ENCODE measurements at regions not wholly inside any gene's neighbourhood (a gene's known extent, or its start where the extent isn't known, plus 50 kb on each side); places are given as distances from the start of the nearest gene placed in this dataset.

DNA sequence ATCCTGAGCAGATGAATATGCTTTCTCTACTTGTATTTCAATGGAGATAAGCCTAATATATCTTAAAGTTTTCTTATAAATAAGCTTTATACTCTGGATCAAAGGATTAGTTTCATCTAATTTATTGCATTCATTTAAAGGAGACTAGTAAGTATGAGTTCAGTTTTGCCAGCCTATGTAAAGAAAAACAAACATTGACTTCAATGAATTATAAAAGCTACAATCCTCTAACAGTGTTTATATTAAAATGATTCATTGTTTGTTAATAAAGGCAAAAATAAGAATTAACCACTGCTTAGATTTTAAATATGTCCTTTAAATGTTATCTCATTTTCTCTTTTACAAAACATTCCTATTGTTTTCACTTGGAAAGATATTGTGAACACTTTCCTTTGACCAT is 566.0 kb downstream of the EPHA4 start:
- POLR2A ChIA-PET = no interaction called here
- ATAC-seq = no peak
- Histone ChIP-seq H3K4me3 (replicated peaks in 1 of 3; ENCODE audit: insufficient read depth in 1 of 3, low read depth in 2 of 3, low read length in 3 of 3) (no peak overlapping the region), H2AFZ (ENCODE audit: low read length) (no peak overlapping the region), H3K27ac (ENCODE audit: extremely low read length, insufficient read depth, low read length) (no peak overlapping the region), H3K9me3 (ENCODE audit: low read length) (peaks cover 4% of the 10 kb centered on the region; the same call in 1 of the 2 replicates), H3K36me3 (replicated peaks in 1 of 2; ENCODE audit: control insufficient read depth in 1 of 2, insufficient read depth in 2 of 2, low read length in 2 of 2) (no peaks in the 10 kb centered on the region), H3K4me2 (ENCODE audit: low read depth, low read length) (no peak overlapping the region), H3K79me2 (ENCODE audit: insufficient read depth, low read length) (no peaks in the 10 kb centered on the region), H3K9ac (ENCODE audit: insufficient read depth, low read depth, low read length) (no peak overlapping the region), H4K20me1 (ENCODE audit: insufficient read depth, low read length) (no peaks in the 10 kb centered on the region), H3K4me1 (ENCODE audit: insufficient read depth, low read length) (no peaks in the 10 kb centered on the region), H3K27me3 (ENCODE audit: control insufficient read depth in 1 of 2, insufficient read depth in 2 of 2, low read length in 2 of 2) (no peaks in the 10 kb centered on the region)
- BruUV-seq (replicated peaks) = no TSS peak
- TF ChIP-seq RAD51 (IDR thresholded peaks at IDR 0.05; ENCODE audit: borderline replicate concordance) (no peak), SMAD9 (CRISPR knock-in tag; IDR thresholded peaks at IDR 0.05) (no peak), ZNF772 (CRISPR knock-in tag; IDR thresholded peaks at IDR 0.05) (no peak), SRF (IDR thresholded peaks at IDR 0.05; ENCODE audit: low read depth, low read length) (no peak), ZNF780A (CRISPR knock-in tag; IDR thresholded peaks at IDR 0.05) (no peak)
- TF ChIP-seq, protein P1, sequence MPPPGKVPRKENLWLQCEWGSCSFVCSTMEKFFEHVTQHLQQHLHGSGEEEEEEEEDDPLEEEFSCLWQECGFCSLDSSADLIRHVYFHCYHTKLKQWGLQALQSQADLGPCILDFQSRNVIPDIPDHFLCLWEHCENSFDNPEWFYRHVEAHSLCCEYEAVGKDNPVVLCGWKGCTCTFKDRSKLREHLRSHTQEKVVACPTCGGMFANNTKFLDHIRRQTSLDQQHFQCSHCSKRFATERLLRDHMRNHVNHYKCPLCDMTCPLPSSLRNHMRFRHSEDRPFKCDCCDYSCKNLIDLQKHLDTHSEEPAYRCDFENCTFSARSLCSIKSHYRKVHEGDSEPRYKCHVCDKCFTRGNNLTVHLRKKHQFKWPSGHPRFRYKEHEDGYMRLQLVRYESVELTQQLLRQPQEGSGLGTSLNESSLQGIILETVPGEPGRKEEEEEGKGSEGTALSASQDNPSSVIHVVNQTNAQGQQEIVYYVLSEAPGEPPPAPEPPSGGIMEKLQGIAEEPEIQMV (CRISPR knock-in tag; IDR thresholded peaks at IDR 0.05; ENCODE audit: low read depth) = no peak
- TF ChIP-seq, protein P2, sequence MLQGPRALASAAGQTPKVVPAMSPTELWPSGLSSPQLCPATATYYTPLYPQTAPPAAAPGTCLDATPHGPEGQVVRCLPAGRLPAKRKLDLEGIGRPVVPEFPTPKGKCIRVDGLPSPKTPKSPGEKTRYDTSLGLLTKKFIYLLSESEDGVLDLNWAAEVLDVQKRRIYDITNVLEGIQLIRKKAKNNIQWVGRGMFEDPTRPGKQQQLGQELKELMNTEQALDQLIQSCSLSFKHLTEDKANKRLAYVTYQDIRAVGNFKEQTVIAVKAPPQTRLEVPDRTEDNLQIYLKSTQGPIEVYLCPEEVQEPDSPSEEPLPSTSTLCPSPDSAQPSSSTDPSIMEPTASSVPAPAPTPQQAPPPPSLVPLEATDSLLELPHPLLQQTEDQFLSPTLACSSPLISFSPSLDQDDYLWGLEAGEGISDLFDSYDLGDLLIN (CRISPR knock-in tag; IDR thresholded peaks at IDR 0.05; ENCODE audit: borderline replicate concordance) = no peak
- FAIRE-seq = no peak
- CTCF ChIA-PET (ENCODE audit: low intra/inter-chr PET ratio, low total read pairs) = no interaction called here
- in situ Hi-C loops (cut with HindIII; ENCODE audit: extremely low pct_ligation_motif_present, low pct_unique_long_range_greater_than_20kb) (no loop called here), intact Hi-C loops (cut with micrococcal nuclease; ENCODE audit: unreplicated experiment) (no loop called here)
- DNase-seq (ENCODE audit: low spot score) = no peak

DNA sequence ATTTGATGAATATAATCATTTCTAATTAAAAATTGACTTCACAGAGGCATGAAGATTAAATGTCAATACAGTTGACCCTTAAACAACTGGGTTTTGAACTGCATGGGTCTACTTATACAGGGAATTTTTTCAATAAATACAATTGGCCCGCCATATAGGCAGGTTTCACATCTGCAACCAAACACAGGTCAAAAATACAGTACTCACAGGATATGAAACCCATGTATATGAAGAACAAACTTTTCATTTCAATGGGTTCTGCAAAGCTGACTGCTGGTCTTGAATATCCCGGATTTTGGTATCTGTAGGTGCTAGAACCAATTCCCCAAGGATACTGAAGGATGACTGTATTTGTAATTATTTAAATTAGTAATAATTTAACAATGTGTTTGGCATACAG is 555.6 kb downstream of the EPHA4 start:
- Histone ChIP-seq H2AFZ (ENCODE audit: low read length) (no peak overlapping the region), H3K9ac (ENCODE audit: insufficient read depth, low read depth, low read length) (no peak overlapping the region), H3K27ac (ENCODE audit: extremely low read length, insufficient read depth, low read length) (no peak overlapping the region), H3K4me1 (ENCODE audit: insufficient read depth, low read length) (no peaks in the 10 kb centered on the region), H3K4me3 (replicated peaks in 1 of 3; ENCODE audit: insufficient read depth in 1 of 3, low read depth in 2 of 3, low read length in 3 of 3) (no peak overlapping the region), H3K36me3 (replicated peaks in 1 of 2; ENCODE audit: control insufficient read depth in 1 of 2, insufficient read depth in 2 of 2, low read length in 2 of 2) (no peaks in the 10 kb centered on the region), H3K79me2 (ENCODE audit: insufficient read depth, low read length) (no peaks in the 10 kb centered on the region), H3K27me3 (ENCODE audit: control insufficient read depth in 1 of 2, insufficient read depth in 2 of 2, low read length in 2 of 2) (no peaks in the 10 kb centered on the region), H4K20me1 (ENCODE audit: insufficient read depth, low read length) (no peaks in the 10 kb centered on the region), H3K9me3 (ENCODE audit: low read length) (no peaks in the 10 kb centered on the region), H3K4me2 (ENCODE audit: low read depth, low read length) (no peak overlapping the region)
- POLR2A ChIA-PET = no interaction called here
- ATAC-seq = no peak
- DNase-seq (ENCODE audit: low spot score) = no peak
- in situ Hi-C loops (cut with HindIII; ENCODE audit: extremely low pct_ligation_motif_present, low pct_unique_long_range_greater_than_20kb) (no loop called here), intact Hi-C loops (cut with micrococcal nuclease; ENCODE audit: unreplicated experiment) (no loop called here)
- WGBS (ENCODE audit: low lambda C conversion rate) = 2% methylated on average over 2 of the region's 2 CpGs
- BruUV-seq (replicated peaks) = no TSS peak
- CTCF ChIA-PET (ENCODE audit: low intra/inter-chr PET ratio, low total read pairs) = no interaction called here
- FAIRE-seq = no peak
- no peak for TF ChIP-seq ZSCAN25 (CRISPR knock-in tag; IDR thresholded peaks at IDR 0.05)
- TF ChIP-seq ZNF749 (CRISPR knock-in tag; IDR thresholded peaks at IDR 0.05; ENCODE audit: borderline replicate concordance) = no peak
- no peak for TF ChIP-seq ZNF598 (CRISPR knock-in tag; IDR thresholded peaks at IDR 0.05; ENCODE audit: borderline replicate concordance)
- TF ChIP-seq FOXA1 (IDR thresholded peaks at IDR 0.05) = no peak
- no peak for TF ChIP-seq FOXA1 (CRISPR knock-in tag; IDR thresholded peaks at IDR 0.05)
- TF ChIP-seq TCF7L2 (IDR thresholded peaks at IDR 0.05; ENCODE audit: low read depth, low read length) = no peak
- TF ChIP-seq ZNF678 (CRISPR knock-in tag; IDR thresholded peaks at IDR 0.05) = no peak
- no peak for TF ChIP-seq AGO2 (optimal IDR thresholded peaks at IDR 0.05; ENCODE audit: low read depth, low read length)
- no peak for TF ChIP-seq SAP130 (CRISPR knock-in tag; IDR thresholded peaks at IDR 0.05; ENCODE audit: low read depth)
- no peak for TF ChIP-seq NFATC3 (CRISPR knock-in tag; IDR thresholded peaks at IDR 0.05)
- TF ChIP-seq RXRB (CRISPR knock-in tag; IDR thresholded peaks at IDR 0.05; ENCODE audit: borderline replicate concordance) = no peak
